GM12801 (cell line): ENCODE measurements at regions not wholly inside any gene's neighbourhood (a gene's known extent, or its start where the extent isn't known, plus 50 kb on each side); places are given as distances from the start of the nearest gene placed in this dataset.

Experiments used
- TF ChIP-seq, protein P1 (sequence below): IDR thresholded peaks from one replicate; pipeline ENCODE4 v1.5.1; 2011; ENCODE audit warnings: control low read depth; ENCODE audit not compliant: insufficient read length; ENCODE audit errors: extremely low read depth

DNA sequence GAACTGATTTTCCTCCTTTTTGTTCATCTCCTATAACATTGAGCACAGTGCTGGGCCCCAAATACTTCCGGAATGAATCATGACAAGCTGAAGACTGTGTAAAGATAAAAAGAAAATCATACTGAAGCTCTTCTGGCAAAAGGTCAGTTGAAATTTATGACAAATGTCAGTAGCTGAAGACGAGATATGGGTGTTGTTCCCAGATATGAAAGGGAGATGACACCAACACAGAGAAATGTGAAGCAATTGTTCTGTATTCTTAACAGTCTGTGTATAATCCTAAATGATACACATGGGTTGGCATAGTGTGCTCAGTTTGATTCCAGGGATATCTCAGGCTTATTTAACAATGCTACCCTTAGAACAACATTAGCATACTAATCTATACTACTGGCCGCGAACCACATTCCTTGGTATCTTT, 170.5 kb upstream of the PITX2 start:
- TF ChIP-seq, protein P1, sequence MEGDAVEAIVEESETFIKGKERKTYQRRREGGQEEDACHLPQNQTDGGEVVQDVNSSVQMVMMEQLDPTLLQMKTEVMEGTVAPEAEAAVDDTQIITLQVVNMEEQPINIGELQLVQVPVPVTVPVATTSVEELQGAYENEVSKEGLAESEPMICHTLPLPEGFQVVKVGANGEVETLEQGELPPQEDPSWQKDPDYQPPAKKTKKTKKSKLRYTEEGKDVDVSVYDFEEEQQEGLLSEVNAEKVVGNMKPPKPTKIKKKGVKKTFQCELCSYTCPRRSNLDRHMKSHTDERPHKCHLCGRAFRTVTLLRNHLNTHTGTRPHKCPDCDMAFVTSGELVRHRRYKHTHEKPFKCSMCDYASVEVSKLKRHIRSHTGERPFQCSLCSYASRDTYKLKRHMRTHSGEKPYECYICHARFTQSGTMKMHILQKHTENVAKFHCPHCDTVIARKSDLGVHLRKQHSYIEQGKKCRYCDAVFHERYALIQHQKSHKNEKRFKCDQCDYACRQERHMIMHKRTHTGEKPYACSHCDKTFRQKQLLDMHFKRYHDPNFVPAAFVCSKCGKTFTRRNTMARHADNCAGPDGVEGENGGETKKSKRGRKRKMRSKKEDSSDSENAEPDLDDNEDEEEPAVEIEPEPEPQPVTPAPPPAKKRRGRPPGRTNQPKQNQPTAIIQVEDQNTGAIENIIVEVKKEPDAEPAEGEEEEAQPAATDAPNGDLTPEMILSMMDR, result no peak

GRCh38 chr4:110793890-110794554, 171.1 kb upstream of the PITX2 start:
- TF ChIP-seq, protein P1, result no peak

DNA sequence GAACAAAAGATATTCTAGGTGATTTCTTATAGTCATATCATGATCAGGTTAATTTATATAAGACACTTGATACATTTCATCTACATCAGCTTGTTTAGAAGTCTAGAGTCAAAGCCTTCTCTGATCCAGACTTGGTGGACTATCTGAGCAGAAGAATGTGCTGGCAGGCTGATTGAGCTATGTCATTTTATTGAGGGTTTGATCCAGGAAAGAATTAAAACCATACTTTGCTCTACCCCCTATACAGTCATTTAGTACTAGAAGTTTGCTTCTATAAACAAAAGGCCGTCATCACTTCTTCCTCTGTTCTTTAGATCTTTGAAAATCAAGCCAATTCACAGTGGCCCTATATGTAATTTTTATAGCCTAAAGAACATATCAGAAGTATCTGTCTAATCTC, 173.1 kb upstream of the PITX2 start:
- TF ChIP-seq, protein P1, result no peak

DNA sequence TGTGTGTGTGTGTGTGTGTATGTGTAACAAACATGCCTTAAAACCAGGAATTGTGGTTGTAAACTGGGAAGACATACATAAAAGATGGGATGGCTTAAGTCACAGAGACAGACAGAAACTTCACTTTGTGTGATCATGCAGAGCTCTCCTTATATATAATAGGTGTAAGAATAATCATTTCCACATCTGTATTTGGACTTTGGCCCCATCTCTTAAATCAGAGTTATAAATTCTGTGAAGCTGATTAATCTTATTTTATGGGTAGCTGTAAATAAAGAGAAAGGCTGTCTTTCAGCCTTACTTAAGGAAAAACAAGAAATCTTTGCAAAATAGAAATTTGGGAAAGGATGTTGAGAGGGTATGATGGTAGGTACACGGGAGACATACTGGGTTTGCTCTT, 174.6 kb upstream of the PITX2 start:
- TF ChIP-seq, protein P1, result no peak

- TF ChIP-seq, protein P1, result no peak
Measured at GRCh38 chr4:110798687-110799086, 175.8 kb upstream of the PITX2 start.

DNA sequence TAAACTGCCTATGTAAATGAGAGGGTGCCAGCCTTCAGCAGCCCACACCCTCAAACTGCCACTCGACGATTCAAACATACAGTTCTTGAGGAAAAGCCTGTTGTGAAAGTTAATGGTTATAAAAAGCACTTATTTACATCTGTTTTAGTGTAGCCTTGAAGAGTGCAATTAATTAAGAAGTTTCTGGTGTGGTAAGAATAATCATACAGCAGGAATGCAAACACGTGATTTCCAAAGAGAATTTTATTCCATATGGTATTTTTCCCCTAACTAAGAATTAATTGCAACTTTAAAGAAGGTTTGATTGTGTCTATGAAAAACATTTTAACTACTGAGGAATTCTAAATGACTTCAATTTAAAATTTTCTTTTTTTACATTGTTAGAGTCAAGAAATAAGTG, 176.3 kb upstream of the PITX2 start:
- TF ChIP-seq, protein P1, result no peak

DNA sequence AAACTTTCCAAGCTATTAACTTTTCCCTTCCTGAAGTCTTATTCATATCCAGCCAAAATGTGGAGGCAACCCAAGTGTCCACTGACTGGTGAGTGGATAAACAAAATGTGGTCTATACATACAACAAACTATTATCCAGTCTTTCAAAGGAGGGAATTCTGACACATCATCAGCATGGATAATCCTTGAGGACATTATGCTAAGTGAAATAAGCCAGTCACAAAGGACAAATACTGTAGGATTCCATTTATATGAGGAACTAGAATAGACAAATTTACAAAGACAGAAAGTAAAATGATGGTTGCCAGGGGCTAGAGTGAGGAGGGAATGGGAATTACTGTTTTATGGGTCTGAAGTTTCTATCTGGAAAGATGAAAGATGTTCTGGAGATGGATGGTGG, 178.7 kb upstream of the PITX2 start:
- TF ChIP-seq, protein P1, result no peak
